ENCODE measurements at regions not wholly inside any gene's neighbourhood (a gene's known extent, or its start where the extent isn't known, plus 50 kb on each side); places are given as distances from the start of the nearest gene placed in this dataset.

- Histone ChIP-seq H2BK12ac (ENCODE audit: low read length) (no peak overlapping the region), H3K9ac (ENCODE audit: low read depth, low read length, poor library complexity) (no peak overlapping the region), H3K23ac (ENCODE audit: low read depth, low read length, poor library complexity) (no peak overlapping the region), H2AK5ac (ENCODE audit: low read depth, low read length) (no peak overlapping the region), H3K4me3 (ENCODE audit: low read length in 2 of 2) (no peak overlapping the region), H3K36me3 (replicated peaks in 1 of 2; ENCODE audit: control insufficient read depth in 2 of 2, insufficient read depth in 2 of 2, low read length in 2 of 2) (no peaks in the 10 kb centered on the region), H3K18ac (ENCODE audit: low read length) (no peak overlapping the region), H3K9me3 (replicated peaks in 1 of 2; ENCODE audit: control insufficient read depth in 2 of 2, insufficient read depth in 1 of 2, low read depth in 1 of 2, low read length in 2 of 2) (no peaks in the 10 kb centered on the region), H2BK15ac (ENCODE audit: low read length) (no peak overlapping the region), H3K79me1 (ENCODE audit: low read depth, low read length) (no peaks in the 10 kb centered on the region), H3K14ac (ENCODE audit: low read length) (no peak overlapping the region), H3K4me1 (ENCODE audit: control insufficient read depth in 2 of 2, insufficient read depth in 1 of 2, low read depth in 1 of 2, low read length in 2 of 2) (no peaks in the 10 kb centered on the region), H3K4ac (ENCODE audit: low read length) (no peak overlapping the region), H3K27me3 (ENCODE audit: control insufficient read depth in 3 of 3, insufficient read depth in 3 of 3, low read depth in 1 of 3, low read length in 3 of 3) (no peaks in the 10 kb centered on the region), H2BK120ac (ENCODE audit: low read depth, low read length) (no peak overlapping the region), H4K8ac (ENCODE audit: low read depth, low read length) (no peak overlapping the region), H3K27ac (replicated peaks; ENCODE audit: low read length) (no peak overlapping the region), H2AFZ (ENCODE audit: low read length) (no peak overlapping the region), H2BK5ac (ENCODE audit: low read length) (no peak overlapping the region), H4K91ac (ENCODE audit: low read depth, low read length, poor library complexity) (no peak overlapping the region), H3K4me2 (ENCODE audit: insufficient read depth, low read length, poor library complexity, severe bottlenecking) (no peak overlapping the region)
- no CpG with 5 or more reads among the region's 2 CpGs for WGBS, 2 donors (ENCODE audit: extremely low coverage in 2 of 2, insufficient read length in 2 of 2, insufficient replicate concordance in 1 of 2)
- DNase-seq (ENCODE audit: low spot score), result no peak
Observed at GRCh38 chr3:106047221-106047620, 178.4 kb upstream of the CBLB start.

GRCh38 chr3:106048946-106049481 is 180.2 kb upstream of the CBLB start:
- Histone ChIP-seq H2BK15ac (ENCODE audit: low read length) (no peak overlapping the region), H3K79me1 (ENCODE audit: low read depth, low read length) (no peaks in the 10 kb centered on the region), H3K9ac (ENCODE audit: low read depth, low read length, poor library complexity) (no peak overlapping the region), H3K4me1 (ENCODE audit: control insufficient read depth in 2 of 2, insufficient read depth in 1 of 2, low read depth in 1 of 2, low read length in 2 of 2) (no peaks in the 10 kb centered on the region), H2BK5ac (ENCODE audit: low read length) (no peak overlapping the region), H3K14ac (ENCODE audit: low read length) (no peak overlapping the region), H2BK12ac (ENCODE audit: low read length) (no peak overlapping the region), H3K4me2 (ENCODE audit: insufficient read depth, low read length, poor library complexity, severe bottlenecking) (no peak overlapping the region), H3K9me3 (replicated peaks in 1 of 2; ENCODE audit: control insufficient read depth in 2 of 2, insufficient read depth in 1 of 2, low read depth in 1 of 2, low read length in 2 of 2) (no peaks in the 10 kb centered on the region), H3K36me3 (replicated peaks in 1 of 2; ENCODE audit: control insufficient read depth in 2 of 2, insufficient read depth in 2 of 2, low read length in 2 of 2) (no peaks in the 10 kb centered on the region), H3K18ac (ENCODE audit: low read length) (no peak overlapping the region), H3K27me3 (ENCODE audit: control insufficient read depth in 3 of 3, insufficient read depth in 3 of 3, low read depth in 1 of 3, low read length in 3 of 3) (no peaks in the 10 kb centered on the region), H3K27ac (replicated peaks; ENCODE audit: low read length) (no peak overlapping the region), H3K4me3 (ENCODE audit: low read length in 2 of 2) (no peak overlapping the region), H3K23ac (ENCODE audit: low read depth, low read length, poor library complexity) (no peak overlapping the region), H4K8ac (ENCODE audit: low read depth, low read length) (no peak overlapping the region), H2BK120ac (ENCODE audit: low read depth, low read length) (no peak overlapping the region), H2AFZ (ENCODE audit: low read length) (no peak overlapping the region), H4K91ac (ENCODE audit: low read depth, low read length, poor library complexity) (no peak overlapping the region), H2AK5ac (ENCODE audit: low read depth, low read length) (no peak overlapping the region), H3K4ac (ENCODE audit: low read length) (no peak overlapping the region)
- DNase-seq (ENCODE audit: low spot score), result no peak
- WGBS, 2 donors (ENCODE audit: extremely low coverage in 2 of 2, insufficient read length in 2 of 2, insufficient replicate concordance in 1 of 2), result no CpG with 5 or more reads among the region's 2 CpGs

- Histone ChIP-seq H2BK12ac (ENCODE audit: low read length) (no peak overlapping the region), H3K4me2 (ENCODE audit: insufficient read depth, low read length, poor library complexity, severe bottlenecking) (no peak overlapping the region), H2BK15ac (ENCODE audit: low read length) (no peak overlapping the region), H3K4me1 (ENCODE audit: control insufficient read depth in 2 of 2, insufficient read depth in 1 of 2, low read depth in 1 of 2, low read length in 2 of 2) (no peaks in the 10 kb centered on the region), H3K27ac (replicated peaks; ENCODE audit: low read length) (no peak overlapping the region), H3K9me3 (replicated peaks in 1 of 2; ENCODE audit: control insufficient read depth in 2 of 2, insufficient read depth in 1 of 2, low read depth in 1 of 2, low read length in 2 of 2) (no peaks in the 10 kb centered on the region), H3K36me3 (replicated peaks in 1 of 2; ENCODE audit: control insufficient read depth in 2 of 2, insufficient read depth in 2 of 2, low read length in 2 of 2) (no peaks in the 10 kb centered on the region), H3K18ac (ENCODE audit: low read length) (no peak overlapping the region), H3K9ac (ENCODE audit: low read depth, low read length, poor library complexity) (no peak overlapping the region), H3K14ac (ENCODE audit: low read length) (no peak overlapping the region), H3K4me3 (ENCODE audit: low read length in 2 of 2) (no peak overlapping the region), H2BK120ac (ENCODE audit: low read depth, low read length) (no peak overlapping the region), H3K27me3 (ENCODE audit: control insufficient read depth in 3 of 3, insufficient read depth in 3 of 3, low read depth in 1 of 3, low read length in 3 of 3) (no peaks in the 10 kb centered on the region), H3K23ac (ENCODE audit: low read depth, low read length, poor library complexity) (no peak overlapping the region), H3K79me1 (ENCODE audit: low read depth, low read length) (no peaks in the 10 kb centered on the region), H2AFZ (ENCODE audit: low read length) (no peak overlapping the region), H4K91ac (ENCODE audit: low read depth, low read length, poor library complexity) (no peak overlapping the region), H2AK5ac (ENCODE audit: low read depth, low read length) (no peak overlapping the region), H3K4ac (ENCODE audit: low read length) (no peak overlapping the region), H4K8ac (ENCODE audit: low read depth, low read length) (no peak overlapping the region), H2BK5ac (ENCODE audit: low read length) (no peak overlapping the region)
- no peak for DNase-seq (ENCODE audit: low spot score)
Observed at GRCh38 chr3:106049821-106050220, 181.0 kb upstream of the CBLB start.

GRCh38 chr3:106056931-106057330 is 188.1 kb upstream of the CBLB start:
- H2BK12ac ChIP-seq (ENCODE audit: low read length), result no peak overlapping the region
- no peak overlapping the region for H2AFZ ChIP-seq (ENCODE audit: low read length)
- no peak overlapping the region for H3K4me2 ChIP-seq (ENCODE audit: insufficient read depth, low read length, poor library complexity, severe bottlenecking)
- no CpG with 5 or more reads among the region's 3 CpGs for WGBS, 2 donors (ENCODE audit: extremely low coverage in 2 of 2, insufficient read length in 2 of 2, insufficient replicate concordance in 1 of 2)
- no peak overlapping the region for H2BK15ac ChIP-seq (ENCODE audit: low read length)
- H3K27me3 ChIP-seq (ENCODE audit: control insufficient read depth in 3 of 3, insufficient read depth in 3 of 3, low read depth in 1 of 3, low read length in 3 of 3), result no peaks in the 10 kb centered on the region
- no peak overlapping the region for H3K27ac ChIP-seq (replicated peaks; ENCODE audit: low read length)
- no peak for DNase-seq (ENCODE audit: low spot score)
- H3K4ac ChIP-seq (ENCODE audit: low read length), result no peak overlapping the region
- H4K91ac ChIP-seq (ENCODE audit: low read depth, low read length, poor library complexity), result no peak overlapping the region
- peaks cover 0 to 3% of the 10 kb centered on the region in 2 donors for H3K4me1 ChIP-seq (ENCODE audit: control insufficient read depth in 2 of 2, insufficient read depth in 1 of 2, low read depth in 1 of 2, low read length in 2 of 2)
- H3K23ac ChIP-seq (ENCODE audit: low read depth, low read length, poor library complexity), result no peak overlapping the region
- no peak overlapping the region for H3K18ac ChIP-seq (ENCODE audit: low read length)
- no peaks in the 10 kb centered on the region for H3K36me3 ChIP-seq (replicated peaks in 1 of 2; ENCODE audit: control insufficient read depth in 2 of 2, insufficient read depth in 2 of 2, low read length in 2 of 2)
- H3K14ac ChIP-seq (ENCODE audit: low read length), result no peak overlapping the region
- no peak overlapping the region for H4K8ac ChIP-seq (ENCODE audit: low read depth, low read length)
- H3K4me3 ChIP-seq (ENCODE audit: low read length in 2 of 2), result no peak overlapping the region
- H3K9ac ChIP-seq (ENCODE audit: low read depth, low read length, poor library complexity), result no peak overlapping the region
- H3K9me3 ChIP-seq (replicated peaks in 1 of 2; ENCODE audit: control insufficient read depth in 2 of 2, insufficient read depth in 1 of 2, low read depth in 1 of 2, low read length in 2 of 2), result peaks cover 0 to 2% of the 10 kb centered on the region in 2 donors
- H2BK120ac ChIP-seq (ENCODE audit: low read depth, low read length), result no peak overlapping the region
- H3K79me1 ChIP-seq (ENCODE audit: low read depth, low read length), result no peaks in the 10 kb centered on the region
- no peak overlapping the region for H2BK5ac ChIP-seq (ENCODE audit: low read length)
- no peak overlapping the region for H2AK5ac ChIP-seq (ENCODE audit: low read depth, low read length)

Data from neuronal stem cell (in vitro differentiated cells).